Fibroblast of skin of abdomen (primary cell): ENCODE measurements at regions not wholly inside any gene's neighbourhood (a gene's known extent, or its start where the extent isn't known, plus 50 kb on each side); places are given as distances from the start of the nearest gene placed in this dataset.
A peak's percentile ranks its signal among the peaks of the same experiment; 100 is the strongest.

Experiments used
- DNase-seq: peaks from one replicate; pipeline ENCODE4 v3.0.0-alpha.2; 2013

GRCh38 chr9:17018540-17019196, 116.2 kb upstream of the CNTLN start:
- DNase-seq = no peak

DNA sequence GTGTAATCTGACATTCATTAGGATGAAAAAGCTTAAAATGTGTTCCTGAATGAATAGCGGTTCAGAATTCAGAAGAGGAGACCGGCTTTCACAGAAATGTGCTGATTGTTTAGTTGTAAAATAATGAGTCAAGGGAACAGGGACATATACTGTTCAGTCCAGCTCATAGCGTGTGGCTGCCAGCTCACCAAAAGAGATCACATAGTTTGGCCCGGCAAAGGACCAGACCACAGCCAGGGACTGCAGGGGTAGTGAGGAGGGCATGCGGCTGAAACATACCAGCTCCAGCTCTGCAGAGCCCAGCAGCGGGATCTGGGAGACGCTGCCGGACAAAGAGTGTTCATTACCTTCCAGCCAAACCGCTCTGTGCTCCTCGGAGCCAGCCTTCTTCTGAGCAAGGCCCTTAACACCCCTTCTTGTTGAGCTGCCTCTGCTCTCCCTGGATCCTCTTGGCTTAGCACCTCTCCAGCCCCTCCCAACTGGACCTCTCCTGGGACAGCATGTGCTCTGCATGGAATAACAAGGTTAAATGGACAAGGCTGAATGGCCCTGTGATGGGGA, 116.8 kb upstream of the CNTLN start:
- DNase-seq = peak; percentile 69

GRCh38 chr9:17013891-17014290, 120.9 kb upstream of the CNTLN start:
- no peak for DNase-seq

DNA sequence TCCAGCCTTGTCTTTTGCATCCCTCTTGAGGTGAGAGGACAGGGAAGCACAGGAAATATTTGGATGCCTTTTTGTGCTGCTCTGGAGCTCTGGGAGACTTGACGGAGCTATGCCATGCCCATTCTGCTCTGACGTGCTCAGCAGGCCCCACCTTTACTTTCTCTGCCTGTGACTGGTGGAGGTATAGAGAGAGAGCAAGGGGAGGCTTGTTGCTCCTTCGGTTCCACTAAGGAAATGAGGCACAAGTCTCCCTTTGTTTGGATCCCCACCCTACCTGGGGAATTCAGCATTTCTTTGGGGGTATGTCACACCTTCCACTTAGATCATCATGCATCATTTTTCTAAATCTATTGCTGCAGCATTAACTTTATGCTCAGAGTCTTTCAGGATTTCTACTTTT, 121.8 kb upstream of the CNTLN start:
- no peak for DNase-seq

- DNase-seq = no peak
Measured at GRCh38 chr9:17011880-17012279, 123.0 kb upstream of the CNTLN start.

DNA sequence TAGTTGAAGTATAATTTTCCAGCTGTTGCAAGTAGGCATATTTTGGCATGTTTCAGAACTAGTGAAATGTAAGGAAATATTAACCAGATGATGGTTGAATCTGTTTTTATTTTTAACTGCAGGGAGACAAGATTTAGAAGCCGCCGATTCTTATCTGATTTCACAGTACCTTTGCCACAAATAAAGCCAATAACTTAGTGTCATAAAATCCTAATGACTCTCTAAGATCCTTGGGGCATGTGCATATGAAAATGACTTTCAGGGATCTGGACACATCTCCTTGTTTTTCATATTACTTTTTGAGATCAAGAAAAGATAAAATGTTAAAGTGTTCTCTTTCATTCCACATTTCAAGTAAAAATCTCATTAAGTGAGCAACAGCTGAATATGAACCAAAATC, 125.8 kb upstream of the CNTLN start:
- DNase-seq = no peak

GRCh38 chr9:17005056-17005823, 129.6 kb upstream of the CNTLN start:
- DNase-seq = peak; percentile 83

DNA sequence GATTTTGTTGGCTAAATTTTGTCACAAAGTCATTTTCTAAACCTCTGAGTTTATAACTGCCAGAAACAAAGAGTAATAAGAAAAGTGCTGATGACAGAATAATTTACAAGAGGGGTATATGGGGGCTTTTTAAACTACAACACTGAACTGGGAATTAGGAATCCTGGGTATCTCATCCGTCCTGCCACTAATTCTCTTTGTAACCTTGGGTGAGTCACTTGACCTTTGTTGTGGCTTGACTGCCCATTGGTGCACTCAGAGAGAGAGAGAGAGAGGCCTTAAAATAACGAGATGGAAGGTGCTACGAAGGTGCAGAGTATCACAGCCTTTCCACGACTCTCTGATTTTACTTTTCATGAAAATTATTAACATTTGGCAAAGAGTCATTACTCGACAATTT, 130.3 kb upstream of the CNTLN start:
- peak; percentile 12 for DNase-seq

DNA sequence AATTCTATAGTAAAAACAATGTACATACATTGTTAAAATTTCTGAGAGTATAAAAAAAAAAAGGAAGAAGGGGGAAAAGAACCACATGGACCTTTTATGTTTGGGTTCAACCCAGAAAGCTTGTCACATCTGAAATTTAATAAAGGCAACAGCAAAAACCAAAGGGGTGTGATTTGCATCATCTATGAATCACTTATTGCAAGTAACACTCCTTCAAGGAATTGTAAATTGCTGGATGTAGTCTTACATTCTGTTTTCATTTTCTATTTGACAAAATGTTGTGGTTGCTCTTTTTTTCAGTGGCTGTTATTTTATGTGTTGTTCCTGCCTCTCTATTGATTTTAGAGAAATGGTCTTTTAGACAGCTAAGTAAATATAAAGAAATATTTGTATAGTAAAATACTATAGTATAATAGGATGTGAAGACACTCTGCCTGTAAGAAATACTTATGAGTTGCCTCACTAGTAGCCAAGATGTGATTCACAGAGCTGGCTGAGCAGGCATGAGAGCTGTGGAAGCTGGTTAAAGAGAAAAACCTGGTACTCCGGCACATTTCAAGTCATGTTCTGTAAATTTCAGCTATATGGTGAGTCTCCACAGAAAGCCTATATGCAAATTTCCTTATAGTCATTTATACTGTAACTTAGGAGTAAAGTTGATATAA, 131.1 kb upstream of the CNTLN start:
- peak; percentile 78 for DNase-seq

DNA sequence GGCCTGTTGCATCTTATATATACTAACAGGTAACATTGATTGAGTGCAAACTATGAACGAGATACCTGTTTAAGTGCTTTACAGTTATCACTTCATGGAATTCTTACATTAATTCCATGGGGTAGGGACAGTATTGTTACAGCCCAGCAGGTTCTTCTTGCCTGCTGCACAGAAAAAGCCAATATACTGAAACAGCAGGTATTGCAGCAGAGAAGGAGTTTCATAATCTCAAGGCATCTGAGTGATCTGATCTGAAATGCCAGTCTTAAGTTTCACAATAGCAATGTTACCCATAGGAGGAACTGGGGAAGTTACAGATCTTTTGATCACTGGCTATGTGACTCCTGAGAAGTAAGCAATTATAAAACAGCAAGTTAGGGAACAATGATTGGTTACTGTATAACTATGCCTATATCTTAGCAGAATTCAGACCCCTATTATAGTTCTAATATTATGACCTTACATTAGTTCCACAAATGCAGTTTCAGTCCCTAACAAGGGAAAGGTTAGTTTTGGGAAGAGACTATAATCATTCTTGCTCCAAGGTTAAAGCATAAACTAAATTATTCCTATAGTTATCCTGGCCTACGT, 126.5 kb upstream of the BNC2 start:
- DNase-seq = no peak

- no peak for DNase-seq
Measured at GRCh38 chr9:16992138-16992537, 121.7 kb upstream of the BNC2 start.

DNA sequence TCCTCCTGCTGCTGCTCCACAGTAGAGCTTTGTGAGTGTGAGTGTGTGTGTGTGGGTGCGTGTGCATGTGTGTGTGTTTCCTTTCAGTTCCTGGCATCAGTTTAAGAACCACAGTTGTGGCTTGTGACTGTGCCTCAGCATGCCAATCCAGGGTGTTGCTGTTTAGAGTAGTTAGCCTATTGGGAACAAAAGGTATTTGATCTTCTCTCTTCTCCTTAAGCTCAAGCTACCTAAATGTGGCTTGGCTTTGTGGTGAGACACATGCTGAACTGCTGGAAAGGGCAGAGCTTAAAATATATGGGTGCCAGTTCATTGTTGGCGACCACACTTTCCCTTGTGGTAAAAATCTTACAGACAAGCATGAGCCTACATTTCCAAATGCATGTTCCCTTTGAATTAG, 116.6 kb upstream of the BNC2 start:
- DNase-seq = peak; percentile 72

- DNase-seq = peak; percentile 37
Measured at GRCh38 chr9:16986556-16986955, 116.1 kb upstream of the BNC2 start.

DNA sequence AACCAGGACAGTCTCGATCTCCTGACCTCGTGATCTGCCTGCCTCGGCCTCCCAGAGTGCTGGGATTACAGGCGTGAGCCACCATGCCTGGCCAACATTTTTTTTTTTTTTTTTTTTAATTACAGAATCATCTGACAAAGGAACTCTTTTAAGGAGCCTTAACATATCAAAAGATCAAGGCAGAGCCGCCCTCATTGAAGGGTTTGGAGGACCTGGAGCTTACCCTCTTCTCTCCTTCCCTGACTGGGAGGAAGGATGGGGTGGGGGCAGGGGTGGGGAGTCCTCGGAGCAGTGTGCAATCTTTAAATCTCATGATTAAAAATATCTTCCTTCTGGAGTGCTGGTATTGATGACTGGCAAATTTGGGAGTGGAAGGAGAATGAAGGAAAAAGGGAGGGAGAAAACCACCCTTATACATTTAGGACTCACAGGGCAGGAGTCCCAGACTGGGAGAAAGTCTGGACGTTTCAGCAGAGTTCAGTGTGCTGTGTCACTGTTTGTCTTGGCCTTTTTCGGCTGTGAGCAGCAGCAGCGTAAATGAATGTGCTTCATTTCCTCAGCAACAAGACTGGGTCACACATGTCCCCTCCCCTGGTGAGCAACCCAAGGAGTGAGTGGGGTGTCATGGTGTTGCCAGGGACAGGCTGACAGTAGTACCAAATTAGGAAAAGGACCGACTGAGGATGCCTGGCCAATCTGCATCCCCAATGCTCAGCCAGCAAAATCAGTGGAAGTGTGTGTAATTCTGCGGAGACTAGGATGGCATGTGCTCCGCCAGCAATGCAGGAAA, 115.3 kb upstream of the BNC2 start:
- DNase-seq = peak; percentile 55

GRCh38 chr9:16982780-16983310, 112.4 kb upstream of the BNC2 start:
- no peak for DNase-seq

DNA sequence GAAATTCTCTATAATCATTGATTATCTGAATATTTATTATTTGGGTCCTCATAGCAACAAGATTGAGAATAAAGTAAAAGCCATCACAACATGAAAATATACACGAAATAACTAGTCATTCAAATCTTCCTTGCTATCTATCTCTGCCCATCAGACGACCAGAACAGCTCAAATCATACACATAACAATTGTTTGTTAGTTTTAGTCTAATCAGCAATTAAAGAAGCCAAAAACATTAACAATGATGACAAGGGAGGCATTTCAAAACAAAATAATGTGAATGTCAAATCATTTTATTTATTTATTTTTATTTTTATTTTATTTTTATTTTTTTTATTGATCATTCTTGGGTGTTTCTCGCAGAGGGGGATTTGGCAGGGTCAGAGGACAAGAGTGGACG, 106.0 kb upstream of the BNC2 start:
- DNase-seq = no peak

DNA sequence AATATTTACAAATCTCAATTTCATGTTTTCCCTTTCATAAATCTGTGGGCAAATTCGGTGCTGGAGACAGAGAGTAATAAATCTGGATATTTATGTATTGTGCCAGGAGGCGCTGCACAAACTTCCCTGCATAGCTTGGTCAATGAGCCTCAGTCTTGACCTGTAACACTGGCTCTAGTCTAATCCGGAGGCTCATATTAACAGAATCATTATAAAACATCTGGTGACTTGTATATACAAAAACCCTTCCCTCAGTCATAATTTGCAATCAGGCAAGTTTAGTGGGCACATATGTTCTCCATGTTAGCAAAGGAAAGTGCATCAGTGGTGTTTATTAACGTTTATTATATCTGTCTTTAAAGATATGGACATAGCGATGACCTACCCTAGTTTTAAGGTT, 104.0 kb upstream of the BNC2 start:
- DNase-seq = no peak

DNA sequence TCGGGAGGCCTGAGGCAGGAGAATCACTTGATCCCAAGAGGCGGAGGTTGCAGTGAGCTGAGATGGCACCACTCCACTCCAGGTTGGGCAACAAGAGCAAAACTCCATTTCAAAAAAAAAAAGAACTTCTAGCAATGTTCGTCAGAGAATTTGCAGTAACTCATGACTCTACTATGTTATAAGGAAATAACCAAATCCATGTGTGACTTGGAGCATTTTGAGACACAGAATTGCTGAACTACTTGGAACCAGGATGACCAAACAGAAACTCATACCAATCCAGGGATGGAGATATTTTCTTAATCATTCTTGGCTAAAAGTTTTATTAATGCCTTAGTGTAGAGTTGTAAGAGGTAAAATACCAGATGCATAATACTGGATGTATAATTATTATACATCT, 99.9 kb upstream of the BNC2 start:
- DNase-seq = peak; percentile 69

DNA sequence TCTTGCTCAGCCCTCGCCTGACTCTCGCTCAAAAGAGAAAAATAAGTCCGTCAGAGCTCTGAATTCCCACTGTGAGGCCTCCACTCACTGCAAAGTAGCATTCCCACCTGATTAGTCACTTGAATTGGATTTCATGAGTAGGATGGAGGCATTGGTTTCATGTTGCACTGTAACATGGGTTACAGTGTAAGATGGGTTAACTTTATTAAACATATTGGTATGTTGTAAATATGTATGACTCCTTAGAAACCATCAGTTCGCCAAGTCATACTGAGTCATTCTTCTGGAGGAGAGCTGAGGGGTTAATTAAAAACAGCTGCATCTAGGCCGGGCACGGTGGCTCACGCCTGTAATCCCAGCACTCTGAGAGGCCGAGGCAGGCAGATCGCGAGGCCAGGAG, 93.8 kb upstream of the BNC2 start:
- peak; percentile 99 for DNase-seq

DNA sequence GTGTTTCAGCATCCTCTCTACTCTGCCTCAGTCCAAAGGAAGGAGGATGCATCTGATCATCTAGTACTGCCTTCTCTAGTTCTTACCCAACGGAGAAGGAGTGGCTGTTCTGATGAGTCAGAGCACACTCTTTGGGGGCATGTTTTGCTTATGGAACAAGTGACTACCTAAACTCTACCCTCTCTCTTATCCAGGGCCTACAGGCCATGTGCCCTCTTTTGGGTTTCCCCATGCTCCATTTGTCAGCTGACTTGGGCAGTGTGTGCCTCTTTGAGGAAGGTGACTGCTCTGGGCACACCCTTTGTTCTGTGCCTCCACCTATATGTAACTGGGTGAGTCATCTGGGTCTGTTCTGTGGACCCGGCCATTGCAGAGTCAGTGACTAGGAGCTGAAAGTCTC, 89.6 kb upstream of the BNC2 start:
- peak; percentile 54 for DNase-seq

- DNase-seq = peak; percentile 78
Measured at GRCh38 chr9:16959391-16959790, 88.9 kb upstream of the BNC2 start.

DNA sequence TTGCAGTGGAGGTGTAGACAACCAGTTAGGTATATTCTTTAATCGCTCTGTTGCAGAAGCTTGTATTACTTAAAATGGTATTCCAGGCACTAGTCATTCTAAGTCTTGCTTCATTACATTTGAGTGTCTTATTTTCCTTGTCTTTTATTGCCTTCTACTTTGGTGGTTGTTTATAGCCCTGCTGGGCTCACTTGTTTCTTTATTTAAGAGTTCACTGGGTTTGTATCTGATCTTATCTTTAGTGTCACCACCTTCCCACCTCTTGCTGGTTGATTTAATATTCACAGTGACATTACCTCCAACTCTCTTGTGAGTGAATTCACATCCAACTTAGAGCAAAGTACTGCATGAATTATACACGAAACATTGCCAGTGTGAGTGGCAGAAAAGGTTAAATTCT, 83.6 kb upstream of the BNC2 start:
- DNase-seq = no peak
